ENCODE measurements at regions not wholly inside any gene's neighbourhood (a gene's known extent, or its start where the extent isn't known, plus 50 kb on each side); places are given as distances from the start of the nearest gene placed in this dataset.

DNA sequence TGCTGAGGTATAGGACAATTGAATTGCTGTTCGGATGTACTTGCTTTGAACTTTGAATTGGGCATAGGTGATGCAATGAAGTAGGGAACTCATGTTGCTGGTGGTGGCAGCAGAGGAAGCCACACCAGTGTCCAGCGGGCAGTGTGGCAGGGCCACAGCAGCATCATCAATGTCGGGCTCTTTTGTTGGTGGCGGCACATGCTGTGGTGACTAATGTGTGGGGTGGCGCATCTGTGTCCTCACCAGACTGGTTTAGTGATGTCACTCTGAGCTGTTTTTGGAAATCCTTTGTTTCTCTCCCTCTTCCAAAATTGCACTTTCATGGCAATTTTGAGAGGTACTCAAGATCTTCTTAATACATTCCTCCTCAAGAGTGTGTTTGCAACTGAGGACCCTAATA lies 187.6 kb downstream of the ETNK1 start:
- no peak for TF ChIP-seq YY1 (tag by site-specific recombination; IDR thresholded peaks at IDR 0.05)
- no peak for TF ChIP-seq SP2 (tag by site-specific recombination; IDR thresholded peaks at IDR 0.05)
- TF ChIP-seq, protein P1, sequence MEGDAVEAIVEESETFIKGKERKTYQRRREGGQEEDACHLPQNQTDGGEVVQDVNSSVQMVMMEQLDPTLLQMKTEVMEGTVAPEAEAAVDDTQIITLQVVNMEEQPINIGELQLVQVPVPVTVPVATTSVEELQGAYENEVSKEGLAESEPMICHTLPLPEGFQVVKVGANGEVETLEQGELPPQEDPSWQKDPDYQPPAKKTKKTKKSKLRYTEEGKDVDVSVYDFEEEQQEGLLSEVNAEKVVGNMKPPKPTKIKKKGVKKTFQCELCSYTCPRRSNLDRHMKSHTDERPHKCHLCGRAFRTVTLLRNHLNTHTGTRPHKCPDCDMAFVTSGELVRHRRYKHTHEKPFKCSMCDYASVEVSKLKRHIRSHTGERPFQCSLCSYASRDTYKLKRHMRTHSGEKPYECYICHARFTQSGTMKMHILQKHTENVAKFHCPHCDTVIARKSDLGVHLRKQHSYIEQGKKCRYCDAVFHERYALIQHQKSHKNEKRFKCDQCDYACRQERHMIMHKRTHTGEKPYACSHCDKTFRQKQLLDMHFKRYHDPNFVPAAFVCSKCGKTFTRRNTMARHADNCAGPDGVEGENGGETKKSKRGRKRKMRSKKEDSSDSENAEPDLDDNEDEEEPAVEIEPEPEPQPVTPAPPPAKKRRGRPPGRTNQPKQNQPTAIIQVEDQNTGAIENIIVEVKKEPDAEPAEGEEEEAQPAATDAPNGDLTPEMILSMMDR (tag by site-specific recombination; IDR thresholded peaks at IDR 0.05) = no peak
- TF ChIP-seq ZNF19 (tag by site-specific recombination; IDR thresholded peaks at IDR 0.05; ENCODE audit: low read depth) = no peak
